ENCODE measurements at regions not wholly inside any gene's neighbourhood (a gene's known extent, or its start where the extent isn't known, plus 50 kb on each side); places are given as distances from the start of the nearest gene placed in this dataset.
"Not testable (repeated sequence)": the region's sequence is repeated elsewhere in the genome, so short reads cannot be mapped to it uniquely, and the experiment has no call there.

DNA sequence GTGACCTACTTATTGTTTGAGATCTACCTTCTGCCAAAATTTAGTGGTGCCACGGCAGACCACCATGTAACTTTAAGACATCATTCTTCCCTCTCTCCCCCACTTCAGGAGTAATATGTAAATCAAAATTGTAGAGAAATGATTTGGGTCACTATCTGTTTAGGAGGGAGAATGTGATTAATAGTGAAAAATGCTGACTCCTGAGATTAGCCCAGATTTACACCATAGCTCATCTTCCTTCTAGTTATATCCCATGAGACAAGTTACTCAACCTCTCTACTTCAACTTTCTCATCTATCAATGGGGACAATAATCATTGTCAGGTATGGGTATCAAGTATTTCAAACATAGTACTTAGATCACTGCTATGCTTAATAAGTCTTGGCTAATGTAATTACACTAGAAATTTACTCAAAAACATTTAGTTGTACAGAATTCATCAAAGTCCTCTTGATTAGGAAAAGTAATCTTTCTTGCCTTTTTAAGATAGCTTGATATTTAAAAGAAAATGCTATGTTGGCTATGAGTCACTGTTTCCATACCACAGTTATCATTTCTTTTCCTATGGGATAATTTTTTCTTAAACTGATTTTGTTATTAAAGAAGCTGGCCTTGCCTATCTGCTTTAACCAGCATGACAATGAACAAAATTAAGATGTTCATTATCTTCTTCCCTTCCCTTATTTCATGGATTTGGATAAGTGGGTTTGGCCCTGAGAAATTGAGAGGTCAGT is 1038.9 kb upstream of the ZEB2 start:
- no peak for DNase-seq (ENCODE audit: low read depth, low spot score)

DNA sequence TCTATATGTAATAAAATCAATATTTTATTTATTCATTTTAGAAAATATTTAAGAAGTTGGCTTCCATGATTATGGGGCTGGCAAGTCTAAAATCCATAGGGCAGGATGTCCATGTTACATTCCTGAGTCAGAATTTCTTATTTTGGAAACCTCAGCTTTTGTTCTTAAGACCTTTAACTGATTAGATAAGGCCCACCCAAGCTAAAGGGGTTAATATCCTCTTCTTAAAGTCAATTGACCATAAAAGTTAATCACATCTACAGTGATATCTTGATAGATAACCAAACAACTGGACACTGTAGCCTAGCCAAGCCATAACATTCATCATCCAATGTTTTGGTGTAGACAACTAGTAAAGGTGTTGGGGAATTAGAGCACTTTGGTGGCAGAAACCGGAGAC is 1035.4 kb upstream of the ZEB2 start:
- DNase-seq (ENCODE audit: low read depth, low spot score): no peak

- peak; percentile 7 for DNase-seq (ENCODE audit: low read depth, low spot score)
Observed at GRCh38 chr2:145551686-145552085, 1031.8 kb upstream of the ZEB2 start.

DNA sequence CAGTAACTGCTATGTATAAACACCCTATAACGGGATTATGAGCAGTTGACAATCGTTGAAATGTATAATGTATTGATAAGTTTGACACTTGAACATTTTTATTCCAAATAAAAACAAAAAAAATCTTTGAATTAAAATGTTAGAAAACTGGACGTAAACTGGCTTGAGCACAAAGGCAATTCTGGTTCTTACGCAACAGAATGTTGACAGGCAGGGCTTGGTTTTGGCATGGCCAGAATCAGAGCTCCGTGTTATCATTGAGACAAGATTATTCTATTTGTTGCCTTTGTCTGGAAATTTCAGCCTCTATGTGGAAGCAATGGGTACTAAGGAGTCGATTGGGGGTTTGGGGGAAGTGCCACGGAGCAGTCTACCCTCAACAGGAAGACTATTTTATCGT is 1028.6 kb upstream of the ZEB2 start:
- no peak for DNase-seq (ENCODE audit: low read depth, low spot score)

DNA sequence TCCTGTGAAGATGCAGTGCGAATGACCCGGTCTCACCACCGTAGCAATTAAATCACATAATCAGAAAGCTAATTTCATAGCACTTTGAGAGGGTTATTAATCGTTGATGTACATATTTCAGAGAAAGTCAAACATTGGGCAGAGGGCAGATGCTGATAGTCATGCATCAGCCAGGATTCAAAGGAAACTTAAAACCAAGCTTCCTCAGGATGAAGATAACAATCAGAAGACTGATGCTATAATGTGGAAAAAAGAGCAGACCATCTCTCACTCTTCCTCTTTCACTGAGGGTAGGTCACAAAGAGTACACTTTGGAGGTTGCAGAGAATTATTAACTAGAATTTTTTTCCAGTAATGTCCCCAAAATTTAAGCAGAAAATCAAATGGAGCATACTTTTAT is 1027.7 kb upstream of the ZEB2 start:
- no peak for DNase-seq (ENCODE audit: low read depth, low spot score)

DNA sequence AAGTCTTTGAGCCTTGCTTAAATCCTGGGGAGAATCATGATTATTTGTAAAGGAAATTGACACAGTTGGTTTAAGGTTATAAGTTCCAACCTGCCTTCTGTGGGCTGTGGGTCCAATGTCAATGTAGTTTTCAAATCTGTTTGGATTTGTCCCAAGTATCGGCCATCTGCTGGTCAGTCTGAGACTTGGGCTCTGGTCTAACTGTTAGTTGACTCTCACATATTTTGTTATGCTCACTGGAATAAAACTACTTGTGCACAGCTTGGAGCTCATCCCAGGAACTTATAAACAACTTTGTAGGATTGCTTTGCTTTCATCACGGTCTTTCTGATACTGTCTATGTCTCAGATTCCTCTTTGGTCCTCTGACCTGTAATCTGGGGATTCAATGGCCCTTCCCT is 1026.2 kb upstream of the ZEB2 start:
- DNase-seq (ENCODE audit: low read depth, low spot score): no peak

- no peak for DNase-seq (ENCODE audit: low read depth, low spot score)
Observed at GRCh38 chr2:145543856-145544255, 1023.9 kb upstream of the ZEB2 start.

GRCh38 chr2:145543155-145543554 is 1023.2 kb upstream of the ZEB2 start:
- no peak for DNase-seq (ENCODE audit: low read depth, low spot score)

DNA sequence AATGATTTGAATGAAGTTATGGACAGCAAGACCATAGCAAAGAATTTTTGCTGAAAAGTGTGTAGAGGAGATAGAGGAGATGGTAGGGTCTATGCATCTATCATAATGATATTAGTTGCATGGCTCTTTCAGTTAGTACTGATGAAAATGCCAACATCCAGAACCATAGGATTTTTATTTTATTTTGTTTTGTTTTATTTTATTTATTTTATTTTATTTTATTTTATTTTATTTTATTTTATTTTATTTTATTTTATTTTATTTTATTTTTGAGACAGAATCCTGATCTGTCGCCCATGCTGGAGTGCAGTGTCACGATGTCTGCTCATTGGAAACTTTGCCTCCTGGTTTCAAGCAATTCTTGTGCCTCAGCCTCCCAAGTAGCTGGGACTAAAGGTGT is 1021.1 kb upstream of the ZEB2 start:
- no peak for DNase-seq (ENCODE audit: low read depth, low spot score)

- no peak for DNase-seq (ENCODE audit: low read depth, low spot score)
Observed at GRCh38 chr2:145538661-145539350, 1018.9 kb upstream of the ZEB2 start.

- DNase-seq (ENCODE audit: low read depth, low spot score): no peak
Observed at GRCh38 chr2:145530653-145531052, 1010.7 kb upstream of the ZEB2 start.

- DNase-seq (ENCODE audit: low read depth, low spot score): peak; percentile 7
Observed at GRCh38 chr2:145524836-145525235, 1004.9 kb upstream of the ZEB2 start.

DNA sequence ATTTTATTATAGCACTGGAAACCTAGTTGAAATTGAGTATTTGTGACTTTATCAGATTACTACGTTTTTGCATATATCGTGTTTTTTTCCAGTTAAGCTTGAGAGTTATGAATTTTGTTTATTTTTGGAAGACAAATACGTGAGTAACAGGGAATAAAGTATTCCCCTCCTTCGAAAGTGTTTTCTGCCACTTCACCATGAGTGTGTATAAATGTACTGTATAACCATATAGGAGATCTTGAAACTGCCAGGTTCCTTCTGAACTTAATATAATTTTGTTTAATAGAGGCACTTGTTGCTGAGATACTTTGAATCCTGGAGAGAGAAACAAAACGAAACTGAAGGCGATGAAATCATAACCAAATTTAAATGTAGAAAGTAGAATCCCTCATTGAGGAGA is 1004.4 kb upstream of the ZEB2 start:
- no peak for DNase-seq (ENCODE audit: low read depth, low spot score)

- not testable (repeated sequence) for DNase-seq (ENCODE audit: low read depth, low spot score)
Observed at GRCh38 chr2:145519254-145519653, 999.3 kb upstream of the ZEB2 start.

GRCh38 chr2:145511946-145512345 is 992.0 kb upstream of the ZEB2 start:
- no peak for DNase-seq (ENCODE audit: low read depth, low spot score)

DNA sequence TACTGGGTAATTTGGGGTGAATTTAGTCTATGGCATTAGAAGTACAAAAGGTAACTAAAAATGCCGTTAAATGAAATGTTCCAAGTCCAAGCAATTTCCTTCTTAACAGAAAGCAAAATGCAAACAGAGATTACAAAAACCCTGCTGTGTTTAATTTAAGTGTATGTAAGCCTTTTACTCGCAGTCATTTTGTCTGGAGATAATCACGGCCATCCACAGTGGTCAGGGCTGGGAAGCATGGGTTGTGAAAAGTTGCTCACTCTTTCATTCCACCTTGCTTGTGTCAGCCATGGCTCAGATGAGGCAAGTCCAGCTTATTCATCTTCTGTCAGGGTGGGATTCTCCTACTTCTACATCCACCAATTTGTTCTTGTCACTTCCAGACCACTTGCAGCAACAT is 983.6 kb upstream of the ZEB2 start:
- DNase-seq (ENCODE audit: low read depth, low spot score): no peak

DNA sequence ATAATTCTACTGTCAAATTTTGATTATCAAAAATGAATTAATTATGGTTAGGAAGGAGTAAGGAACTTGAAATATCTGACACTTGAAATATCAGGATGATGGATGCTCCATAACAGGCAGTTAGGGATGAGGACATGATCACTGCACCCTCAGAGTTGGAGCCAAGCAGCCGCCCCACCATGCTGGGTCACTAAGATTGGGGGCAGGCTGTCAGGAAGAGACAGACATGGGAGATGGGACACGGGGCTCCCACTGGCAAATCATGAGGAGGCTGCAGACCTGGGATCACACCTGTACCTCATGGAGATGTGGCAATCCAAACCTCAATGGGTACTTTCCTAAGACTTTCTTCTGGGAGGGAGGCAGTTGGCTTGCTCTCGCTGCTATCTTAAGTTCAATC is 982.0 kb upstream of the ZEB2 start:
- DNase-seq (ENCODE audit: low read depth, low spot score): no peak

GRCh38 chr2:145495590-145495989 is 975.7 kb upstream of the ZEB2 start:
- no peak for DNase-seq (ENCODE audit: low read depth, low spot score)

- DNase-seq (ENCODE audit: low read depth, low spot score): no peak
Observed at GRCh38 chr2:145494441-145494840, 974.5 kb upstream of the ZEB2 start.

DNA sequence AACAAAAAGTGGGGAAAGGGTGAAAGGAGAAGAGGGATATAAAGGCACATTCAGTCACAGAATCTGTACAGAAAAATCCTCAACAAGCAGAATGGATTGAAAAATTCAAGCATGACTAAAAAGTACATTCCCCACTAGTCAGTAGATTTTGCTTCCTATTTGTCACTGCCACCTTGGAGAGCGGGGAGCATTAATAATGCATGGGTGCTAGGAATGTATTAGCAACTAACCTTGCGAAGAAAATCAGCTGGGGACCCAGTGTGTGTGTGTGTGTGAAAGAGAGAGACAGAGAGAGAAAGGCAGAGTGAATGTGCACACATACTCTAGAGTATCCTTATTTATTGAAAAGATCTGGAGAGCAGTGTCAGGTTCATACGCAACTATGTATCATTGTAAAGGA is 968.7 kb upstream of the ZEB2 start:
- DNase-seq (ENCODE audit: low read depth, low spot score): peak; percentile 36

DNA sequence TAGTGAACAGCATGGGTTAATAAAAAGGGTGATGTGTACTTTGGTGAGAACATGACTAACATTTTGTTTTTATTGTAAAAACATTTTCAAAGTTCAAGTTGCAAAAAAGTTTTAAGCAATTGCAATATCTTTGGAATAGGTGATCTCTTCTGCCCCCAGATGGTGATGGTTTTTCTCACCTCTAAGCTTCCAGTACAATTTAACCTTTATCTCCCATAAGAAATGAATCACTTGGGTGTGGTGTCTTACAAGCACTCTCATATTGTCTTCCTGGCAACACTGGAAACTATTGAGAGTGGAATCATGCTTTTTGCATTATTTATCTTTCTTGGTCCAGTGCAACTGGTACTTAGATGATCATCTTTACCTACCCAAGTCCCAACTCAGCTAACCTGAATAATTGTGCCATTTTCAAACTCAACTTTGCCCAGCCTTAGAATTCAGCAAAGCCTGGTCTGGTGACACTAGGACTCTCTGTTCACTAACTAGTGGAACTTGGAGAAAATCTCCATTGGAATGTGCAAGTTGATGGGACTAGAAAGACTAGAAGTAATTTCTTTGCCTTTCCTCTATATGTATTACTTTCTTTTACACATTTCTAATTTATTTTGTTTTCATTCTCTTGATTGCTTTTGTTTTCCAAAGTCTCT is 964.7 kb upstream of the ZEB2 start:
- peak; percentile 43 for DNase-seq (ENCODE audit: low read depth, low spot score)

DNA sequence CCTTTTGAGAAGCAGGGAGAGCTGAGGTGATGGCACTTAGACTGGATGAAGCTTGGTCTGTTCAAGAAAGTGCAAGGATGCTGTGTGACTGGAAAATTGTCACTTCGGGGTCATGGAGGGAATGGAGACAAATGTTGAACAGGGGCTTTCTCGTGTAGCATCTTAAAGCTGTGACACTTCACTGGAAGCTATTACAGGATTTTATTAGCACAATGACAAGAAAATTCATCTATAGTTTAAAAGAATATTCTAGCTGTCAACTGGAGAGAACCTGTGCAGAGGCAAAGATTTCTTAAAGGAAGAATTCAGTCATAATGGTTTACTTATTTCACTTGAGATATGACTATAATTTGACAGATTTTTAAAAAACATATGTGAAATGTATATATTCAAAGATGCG is 963.9 kb upstream of the ZEB2 start:
- no peak for DNase-seq (ENCODE audit: low read depth, low spot score)

GRCh38 chr2:145481334-145481922 is 961.5 kb upstream of the ZEB2 start:
- no peak for DNase-seq (ENCODE audit: low read depth, low spot score)

Data from astrocyte of the hippocampus (primary cell).